H1 (cell line): ENCODE measurements at regions not wholly inside any gene's neighbourhood (a gene's known extent, or its start where the extent isn't known, plus 50 kb on each side); places are given as distances from the start of the nearest gene placed in this dataset.

Experiments used
- CTCF ChIA-PET: fragments of 300-600 bp; sonication (Branson Sonifier 250); formaldehyde crosslinking; loops from one replicate; lab custom pipeline; 2021; ENCODE audit not compliant: partially characterized antibody; lab: Charles Lee
- POLR2A ChIA-PET: fragments of 300-600 bp; sonication (Branson Sonifier 250); formaldehyde crosslinking; loops from one replicate; lab custom pipeline; 2021; ENCODE audit warnings: inconsistent platforms; ENCODE audit not compliant: partially characterized antibody; lab: Charles Lee
- DNase-seq, 2 experiments: peaks; one replicate each; pipeline versions ENCODE4 v3.0.0 to v3.0.0-alpha.2; 2010 to 2022; ENCODE audit warnings: low spot score in 2 of 2, low read depth in 1 of 2, mixed read lengths in 1 of 2
- FAIRE-seq: peaks from 2 replicates; lab custom pipeline; 2011; peaks lifted over from hg19 to GRCh38; lab: Jason Lieb, UNC
- H2AFZ ChIP-seq: 2 replicates; pipeline ENCODE4 v1.8.1; 2012; ENCODE audit warnings: low read length, inconsistent platforms
- H2AK5ac ChIP-seq: 2 replicates; pipeline ENCODE4 v1.6.1; 2013; ENCODE audit warnings: low read depth, low read length
- H2BK120ac ChIP-seq: replicated peaks from 2 replicates; pipeline ENCODE3; 2013; ENCODE audit warnings: low read depth, low read length, inconsistent platforms
- H2BK12ac ChIP-seq: 2 replicates; pipeline ENCODE4 v1.6.1; 2013; ENCODE audit warnings: low read depth, low read length
- H2BK15ac ChIP-seq: 2 replicates; pipeline ENCODE4 v1.6.1; 2013; ENCODE audit warnings: low read length
- H2BK20ac ChIP-seq: 2 replicates; pipeline ENCODE4 v1.6.1; 2013; ENCODE audit warnings: low read length
- H2BK5ac ChIP-seq: 2 replicates; pipeline ENCODE4 v1.6.1; 2013; ENCODE audit warnings: low read depth, low read length
- H3K14ac ChIP-seq: 2 replicates; pipeline ENCODE4 v1.6.1; 2013; ENCODE audit warnings: inconsistent platforms; ENCODE audit not compliant: insufficient read length
- H3K18ac ChIP-seq: 2 replicates; pipeline ENCODE4 v1.6.1; 2013; ENCODE audit warnings: low read length; ENCODE audit errors: extremely low read depth
- H3K23ac ChIP-seq: 2 replicates; pipeline ENCODE4 v1.6.1; 2013; ENCODE audit warnings: inconsistent platforms; ENCODE audit not compliant: insufficient read length
- H3K23me2 ChIP-seq: 2 replicates; pipeline ENCODE4 v1.6.1; 2013; ENCODE audit warnings: low read depth, low read length
- H3K27ac ChIP-seq: 2 replicates; pipeline ENCODE4 v1.6.1; 2011; ENCODE audit warnings: low read depth, low read length, inconsistent platforms
- H3K27me3 ChIP-seq, 4 experiments: replicated peaks in 1 of 4; 1 replicate in 1 of 4; 2 replicates in 3 of 4; pipeline versions ENCODE4 v1.6.1 to v1.8.1; 2011 to 2013; ENCODE audit warnings: low read length in 3 of 4, mild to moderate bottlenecking in 3 of 4, inconsistent platforms in 2 of 4, mixed read lengths in 2 of 4, moderate library complexity in 1 of 4; ENCODE audit not compliant: control insufficient read depth in 3 of 4, insufficient read depth in 3 of 4; ENCODE audit errors: extremely low read depth in 1 of 4
- H3K36me3 ChIP-seq, 4 experiments: 2 replicates each; pipeline versions ENCODE4 v1.6.1 to v1.8.1; 2011 to 2013; ENCODE audit warnings: mild to moderate bottlenecking in 4 of 4, low read length in 3 of 4, moderate library complexity in 2 of 4, control low read depth in 1 of 4, inconsistent platforms in 1 of 4; ENCODE audit not compliant: insufficient read depth in 4 of 4, control insufficient read depth in 2 of 4
- H3K4ac ChIP-seq: replicated peaks from 2 replicates; pipeline ENCODE3; 2013; ENCODE audit warnings: low read length, low read depth, mixed read lengths, inconsistent platforms; ENCODE audit not compliant: insufficient read length
- H3K4me1 ChIP-seq, 4 experiments: replicated peaks in 1 of 4; 1 replicate in 1 of 4; 2 replicates in 3 of 4; pipeline versions ENCODE4 v1.6.1 to v1.8.1; 2011 to 2013; ENCODE audit warnings: low read length in 3 of 4, inconsistent platforms in 2 of 4, mixed read lengths in 1 of 4; ENCODE audit not compliant: insufficient read depth in 4 of 4, control insufficient read depth in 3 of 4
- H3K4me2 ChIP-seq, 2 experiments: 2 replicates each; pipeline versions ENCODE4 v1.6.1 to v1.8.1; 2011 to 2013; ENCODE audit warnings: low read depth in 2 of 2, low read length in 2 of 2, control low read depth in 1 of 2, inconsistent platforms in 1 of 2, mild to moderate bottlenecking in 1 of 2; ENCODE audit not compliant: insufficient read depth in 1 of 2
- H3K4me3 ChIP-seq, 4 experiments: fragments of 200-600, 300-600 bp in 1 of 4; sonication (generic), shearing (Covaris generic), sonication (Bioruptor Twin) in 1 of 4; 2 replicates each; pipeline versions ENCODE4 v1.5.1 to v1.8.1; 2011 to 2016; ENCODE audit warnings: low read length in 4 of 4, low read depth in 3 of 4, control low read depth in 2 of 4, inconsistent platforms in 2 of 4, mild to moderate bottlenecking in 2 of 4, mixed read lengths in 1 of 4, moderate library complexity in 1 of 4; ENCODE audit not compliant: insufficient read depth in 2 of 4; ENCODE audit errors: extremely low read depth in 1 of 4
- H3K56ac ChIP-seq: replicated peaks from 2 replicates; pipeline ENCODE3; 2013; ENCODE audit warnings: low read depth, mild to moderate bottlenecking, mixed read lengths, low read length, inconsistent platforms; ENCODE audit not compliant: insufficient read length
- H3K79me1 ChIP-seq: 2 replicates; pipeline ENCODE4 v1.6.1; 2013; ENCODE audit warnings: low read depth, low read length, control low read depth
- H3K79me2 ChIP-seq, 2 experiments: 2 replicates each; pipeline versions ENCODE4 v1.6.1 to v1.8.1; 2012 to 2013; ENCODE audit warnings: low read length in 2 of 2, mild to moderate bottlenecking in 2 of 2, inconsistent platforms in 1 of 2; ENCODE audit not compliant: insufficient read depth in 2 of 2, control insufficient read depth in 1 of 2
- H3K9ac ChIP-seq, 4 experiments: replicated peaks in 1 of 4; 1 replicate in 1 of 4; 2 replicates in 3 of 4; pipeline versions ENCODE4 v1.6.1 to v1.8.1; 2011 to 2013; ENCODE audit warnings: low read depth in 3 of 4, low read length in 3 of 4, control low read depth in 2 of 4, mild to moderate bottlenecking in 2 of 4, moderate library complexity in 2 of 4, inconsistent platforms in 1 of 4; ENCODE audit errors: extremely low read depth in 1 of 4
- H3K9me3 ChIP-seq, 2 experiments: 2 replicates each; pipeline versions ENCODE4 v1.6.1 to v1.8.1; 2012 to 2013; ENCODE audit warnings: mild to moderate bottlenecking in 2 of 2, moderate library complexity in 2 of 2, control low read depth in 1 of 2, inconsistent platforms in 1 of 2, low read depth in 1 of 2, low read length in 1 of 2, mixed read lengths in 1 of 2; ENCODE audit not compliant: insufficient read depth in 2 of 2
- H4K20me1 ChIP-seq, 2 experiments: replicated peaks in 1 of 2; 2 replicates each; pipeline versions ENCODE3 to v1.8.1; 2011 to 2013; ENCODE audit warnings: inconsistent platforms in 2 of 2, low read length in 2 of 2, mild to moderate bottlenecking in 1 of 2; ENCODE audit not compliant: insufficient read depth in 2 of 2, control insufficient read depth in 1 of 2
- H4K5ac ChIP-seq: 2 replicates; pipeline ENCODE4 v1.6.1; 2013; ENCODE audit warnings: low read length, low read depth, mixed read lengths, inconsistent platforms; ENCODE audit not compliant: insufficient read length
- H4K8ac ChIP-seq: 2 replicates; pipeline ENCODE4 v1.8.0; 2013; ENCODE audit warnings: mild to moderate bottlenecking, moderate library complexity, low read length, inconsistent platforms; ENCODE audit not compliant: insufficient read depth; ENCODE audit errors: extremely low read depth
- H4K91ac ChIP-seq: replicated peaks from 2 replicates; pipeline ENCODE3; 2013; ENCODE audit warnings: low read length, mixed read lengths, inconsistent platforms; ENCODE audit not compliant: insufficient read length
- CTBP2 ChIP-seq: IDR thresholded peaks from 2 replicates; pipeline ENCODE4 v1.7.0; 2011; ENCODE audit warnings: borderline replicate concordance, mild to moderate bottlenecking, moderate library complexity, mixed read lengths, low read length; ENCODE audit not compliant: insufficient read depth, insufficient read length
- RNF2 ChIP-seq: fragments of 200-900, 300-1000 bp; sonication (generic); IDR thresholded peaks from 2 replicates; pipeline ENCODE4 v1.7.1; 2016; ENCODE audit warnings: borderline replicate concordance, low read depth, mild to moderate bottlenecking, antibody characterized with exemption, low read length; ENCODE audit not compliant: poor library complexity, severe bottlenecking; ENCODE audit errors: missing control alignments
- ZNF274 ChIP-seq: IDR thresholded peaks from 2 replicates; pipeline ENCODE4 v1.7.0; 2012; ENCODE audit warnings: low read length, borderline replicate concordance; ENCODE audit errors: extremely low read depth
- whole genome bisulfite sequencing, 2 experiments: shearing (Covaris generic) in 1 of 2; methylation state at CpG; one replicate each; pipeline versions ENCODE4 v1.1.6 to v1.1.7; 2013 to 2015; ENCODE audit warnings: low lambda C conversion rate in 2 of 2, mixed read lengths in 2 of 2, inconsistent platforms in 1 of 2, low coverage in 1 of 2, missing lambda C conversion rate in 1 of 2; ENCODE audit not compliant: insufficient replicate concordance in 2 of 2, insufficient coverage in 1 of 2, insufficient read length in 1 of 2; ENCODE audit errors: extremely low coverage in 1 of 2, missing lambda C conversion rate in 1 of 2; 5-methylcytosine and 5-hydroxymethylcytosine counted together

DNA sequence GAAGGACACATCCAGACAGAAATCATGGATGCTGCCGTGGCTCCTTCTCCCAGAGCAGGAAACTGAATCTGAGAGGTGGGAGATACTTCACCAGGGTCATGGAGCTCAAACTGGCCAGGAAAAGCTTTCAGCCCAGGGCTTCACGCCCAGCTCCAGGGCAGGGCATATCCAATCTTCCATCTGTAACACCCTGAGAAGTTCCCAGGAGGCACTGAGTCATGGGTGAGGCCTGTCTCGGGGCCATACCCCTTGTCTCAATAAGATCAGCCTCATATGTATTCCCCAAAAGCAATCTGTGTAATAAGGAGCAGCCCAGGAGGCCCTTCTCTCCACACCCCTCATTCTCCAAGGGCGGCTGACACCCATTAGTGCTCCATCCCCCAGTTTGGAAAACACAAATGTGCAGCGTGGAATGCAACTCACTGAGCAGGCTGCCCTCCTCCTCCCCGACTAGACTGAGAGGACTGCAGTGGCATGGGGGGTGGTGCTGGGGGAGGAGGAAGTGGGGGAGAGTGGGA is 439.3 kb upstream of the SULF2 start:
- Histone ChIP-seq H3K79me1 (no peaks in the 10 kb centered on the region), H2BK20ac (no peak overlapping the region), H3K9ac (no peak overlapping the region), H3K4ac (no peak overlapping the region), H3K79me2 (no peaks in the 10 kb centered on the region), H3K9me3 (no peaks in the 10 kb centered on the region), H3K23me2 (no peaks in the 10 kb centered on the region), H2BK12ac (no peak overlapping the region), H3K18ac (no peak overlapping the region; the same call in 1 of the 2 replicates), H3K14ac (no peak overlapping the region), H2AFZ (no peak overlapping the region), H3K27ac (no peak overlapping the region), H3K27me3 (no peaks in the 10 kb centered on the region), H4K91ac (no peak overlapping the region), H2BK120ac (no peak overlapping the region), H2BK15ac (no peak overlapping the region), H4K8ac (no peak overlapping the region), H3K56ac (no peak overlapping the region), H2AK5ac (no peak overlapping the region), H3K4me2 (no peak overlapping the region), H3K4me3 (no peak overlapping the region), H3K23ac (no peak overlapping the region), H3K36me3 (no peaks in the 10 kb centered on the region), H4K5ac (no peak overlapping the region), H4K20me1 (no peaks in the 10 kb centered on the region), H3K4me1 (no peaks in the 10 kb centered on the region), H2BK5ac (no peak overlapping the region)
- FAIRE-seq (no peak), DNase-seq (no peak)
- 82% methylated on average over 4 of the region's 6 CpGs; no CpG with 5 or more reads in 1 of the 2 experiments for WGBS, 2 experiments
- TF ChIP-seq ZNF274 (no peak), RNF2 (no peak), CTBP2 (no peak)
- CTCF ChIA-PET: interaction anchor here (0.6 to 0.8 kb wide), 3 partner anchors 13 to 680 kb away, joined by 3 to 4 read pairs (median 3); no protein-coding TSS in a partner anchor
- POLR2A ChIA-PET: interaction anchor here (0.6 kb wide), 1 partner anchor 641 kb away, joined by 6 read pairs; no protein-coding TSS in a partner anchor
